HG03064 (cell line): ENCODE measurements at regions not wholly inside any gene's neighbourhood (a gene's known extent, or its start where the extent isn't known, plus 50 kb on each side); places are given as distances from the start of the nearest gene placed in this dataset.

Source experiments
- ATAC-seq: cut with Tn5 transposase; IDR thresholded peaks from one replicate; pipeline ENCODE4 v1.9.1; 2021; ENCODE audit warnings: low read depth; ENCODE audit not compliant: unreplicated experiment

- no peak for ATAC-seq
Observed at GRCh38 chr9:18362901-18363685, 110.9 kb upstream of the ADAMTSL1 start.

- no peak for ATAC-seq
Observed at GRCh38 chr9:18365651-18366050, 108.3 kb upstream of the ADAMTSL1 start.

- ATAC-seq: no peak
Observed at GRCh38 chr9:18366184-18366583, 107.8 kb upstream of the ADAMTSL1 start.

GRCh38 chr9:18368206-18368605, 105.7 kb upstream of the ADAMTSL1 start:
- ATAC-seq: no peak

GRCh38 chr9:18371141-18371540, 102.8 kb upstream of the ADAMTSL1 start:
- ATAC-seq: no peak

GRCh38 chr9:18371621-18372020, 102.3 kb upstream of the ADAMTSL1 start:
- no peak for ATAC-seq

GRCh38 chr9:18379073-18379811, 94.7 kb upstream of the ADAMTSL1 start:
- ATAC-seq: no peak

- no peak for ATAC-seq
Observed at GRCh38 chr9:18382243-18382642, 91.7 kb upstream of the ADAMTSL1 start.

GRCh38 chr9:18384066-18384465, 89.9 kb upstream of the ADAMTSL1 start:
- ATAC-seq: no peak

GRCh38 chr9:18385696-18386490, 88.1 kb upstream of the ADAMTSL1 start:
- no peak for ATAC-seq

GRCh38 chr9:18390393-18390792, 83.6 kb upstream of the ADAMTSL1 start:
- no peak for ATAC-seq

- no peak for ATAC-seq
Observed at GRCh38 chr9:18393340-18394130, 80.4 kb upstream of the ADAMTSL1 start.

GRCh38 chr9:18394847-18395351, 79.1 kb upstream of the ADAMTSL1 start:
- ATAC-seq: no peak

GRCh38 chr9:18396102-18396728, 77.7 kb upstream of the ADAMTSL1 start:
- no peak for ATAC-seq

- ATAC-seq: no peak
Observed at GRCh38 chr9:18397076-18397475, 76.9 kb upstream of the ADAMTSL1 start.

- ATAC-seq: no peak
Observed at GRCh38 chr9:18398038-18398437, 75.9 kb upstream of the ADAMTSL1 start.

GRCh38 chr9:18404434-18405029, 69.4 kb upstream of the ADAMTSL1 start:
- no peak for ATAC-seq

GRCh38 chr9:18405240-18405639, 68.7 kb upstream of the ADAMTSL1 start:
- no peak for ATAC-seq

GRCh38 chr9:18410983-18411382, 63.0 kb upstream of the ADAMTSL1 start:
- ATAC-seq: no peak
